Embryonic facial prominence (tissue), 1 donor: ENCODE measurements at regions not wholly inside any gene's neighbourhood (a gene's known extent, or its start where the extent isn't known, plus 50 kb on each side); places are given as distances from the start of the nearest gene placed in this dataset.

ENCODE experiments used
- DNase-seq: peaks from one replicate; pipeline ENCODE4 v3.0.0-alpha.2; 2016; ENCODE audit errors: extremely low spot score

DNA sequence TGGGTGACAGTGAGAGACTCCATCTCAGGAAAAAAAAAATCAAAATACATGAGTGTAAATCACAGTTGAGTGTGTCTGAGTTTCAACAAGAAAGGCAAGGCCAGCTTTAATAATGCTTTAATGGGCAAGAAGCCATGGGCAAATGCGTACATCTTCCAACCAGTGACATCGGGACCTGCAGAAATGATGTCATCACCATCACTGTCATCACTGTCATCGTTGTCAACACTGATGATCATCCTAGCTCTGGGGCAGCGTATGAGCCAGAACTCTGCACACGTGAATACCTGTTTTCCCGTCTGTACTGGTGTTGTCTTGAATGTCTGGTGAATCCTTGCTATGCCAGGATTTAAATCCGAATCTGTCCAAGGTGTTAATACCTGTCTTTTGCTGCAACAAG lies 712.5 kb downstream of the BRD1 start:
- DNase-seq = no peak

DNA sequence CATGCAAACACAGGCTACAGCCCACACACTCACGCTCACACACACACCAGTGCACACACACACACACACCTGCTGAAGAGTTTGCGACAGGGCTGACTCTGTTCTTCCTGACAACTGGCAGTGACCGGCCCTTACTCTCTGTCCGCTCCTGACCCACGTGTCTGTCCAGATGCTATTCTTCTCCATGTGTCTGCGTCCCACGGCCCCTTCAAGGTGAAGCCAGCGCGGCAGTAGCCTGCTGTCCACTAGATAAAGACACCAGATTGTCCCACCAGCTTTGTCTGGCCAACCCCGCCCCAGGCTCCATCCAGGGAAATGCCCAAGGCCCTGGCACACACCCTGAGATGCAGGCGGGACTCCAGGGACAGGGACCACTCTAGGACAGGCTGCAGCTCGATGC lies 713.9 kb downstream of the BRD1 start:
- DNase-seq = no peak

DNA sequence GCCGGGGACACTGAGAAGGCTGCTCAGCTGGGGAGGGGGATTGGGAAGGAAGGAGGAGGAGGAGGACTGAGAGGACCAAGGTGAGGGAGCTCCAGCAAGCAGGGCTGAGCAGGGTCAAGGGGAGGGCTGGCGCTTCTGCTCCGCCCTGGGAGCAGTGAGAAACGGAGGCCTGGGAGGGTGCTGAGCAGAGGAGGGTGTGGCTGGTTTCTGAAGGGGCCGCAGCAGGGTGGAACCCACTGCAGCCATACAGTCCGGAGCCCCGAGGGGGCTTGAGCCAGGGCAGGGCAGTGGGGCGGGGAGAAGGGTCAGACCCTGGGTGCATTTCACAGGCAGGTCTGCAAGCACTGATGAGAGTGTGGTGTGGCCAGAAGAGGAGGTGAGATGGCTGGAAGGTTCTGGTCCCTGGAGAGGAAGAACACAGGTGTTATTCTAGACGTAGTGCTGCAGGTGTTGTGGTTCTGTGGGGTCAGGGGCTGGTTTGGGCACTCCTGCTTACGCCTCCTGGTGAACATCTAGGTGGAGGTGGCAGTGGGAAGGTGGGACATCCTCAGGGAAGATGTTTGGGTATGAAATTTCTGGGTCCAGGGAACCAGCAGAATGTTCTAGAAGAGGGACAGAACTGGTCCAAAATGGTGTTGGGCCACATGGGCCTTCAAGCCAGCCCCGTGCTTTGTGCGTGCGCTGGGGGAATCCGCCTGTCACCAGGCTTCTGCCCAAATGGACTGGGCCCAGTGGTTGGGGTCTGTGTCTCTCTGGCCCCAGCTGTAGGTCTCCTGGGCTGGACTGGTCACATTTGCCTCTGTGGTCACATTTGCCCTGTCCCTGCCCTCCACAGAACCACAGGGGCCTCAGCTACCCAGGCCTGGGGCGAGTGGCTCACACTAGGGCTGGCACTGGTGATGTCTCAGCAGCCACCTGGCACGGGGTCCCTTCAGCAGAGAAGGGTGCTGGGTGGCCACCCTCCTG lies 714.7 kb downstream of the BRD1 start:
- no peak for DNase-seq

DNA sequence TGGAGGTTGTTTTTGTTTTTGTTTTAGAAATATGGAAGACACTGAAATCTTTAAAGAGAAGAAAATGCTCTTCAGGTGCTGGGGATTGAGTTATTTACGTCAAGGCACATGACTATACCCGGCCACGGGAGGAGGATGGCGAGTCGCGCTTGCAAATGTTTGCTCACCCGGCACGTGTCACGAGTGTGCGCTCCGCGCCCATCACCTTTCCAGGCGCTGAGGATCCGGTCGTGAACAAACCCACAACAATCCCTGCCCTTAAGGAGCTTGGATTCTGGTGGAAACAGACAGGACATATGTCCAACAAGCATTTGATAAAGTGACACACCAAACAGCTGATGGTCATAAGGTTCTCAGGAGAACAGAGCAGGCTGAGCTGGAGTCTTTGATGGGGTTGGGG lies 715.5 kb downstream of the BRD1 start:
- DNase-seq = no peak

DNA sequence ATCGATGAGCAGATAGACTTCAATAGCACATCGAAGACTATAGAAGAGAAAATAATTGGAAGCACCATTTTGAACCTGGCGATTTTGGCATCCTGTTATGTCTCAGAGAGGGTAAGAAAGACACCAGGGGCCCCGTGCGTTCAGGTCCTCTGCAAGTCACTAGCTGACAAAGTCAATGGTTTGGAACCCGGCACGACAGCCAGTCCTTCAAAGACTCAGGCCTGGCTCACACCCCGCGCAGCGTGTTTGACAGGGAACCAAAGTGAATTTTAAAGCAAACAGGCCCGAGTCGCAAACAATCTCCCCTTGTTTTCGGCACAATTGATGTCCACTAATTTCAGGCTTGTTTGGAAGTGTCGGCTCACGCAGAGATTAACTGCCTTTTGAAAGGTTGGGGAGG lies 716.6 kb downstream of the BRD1 start:
- DNase-seq = no peak

DNA sequence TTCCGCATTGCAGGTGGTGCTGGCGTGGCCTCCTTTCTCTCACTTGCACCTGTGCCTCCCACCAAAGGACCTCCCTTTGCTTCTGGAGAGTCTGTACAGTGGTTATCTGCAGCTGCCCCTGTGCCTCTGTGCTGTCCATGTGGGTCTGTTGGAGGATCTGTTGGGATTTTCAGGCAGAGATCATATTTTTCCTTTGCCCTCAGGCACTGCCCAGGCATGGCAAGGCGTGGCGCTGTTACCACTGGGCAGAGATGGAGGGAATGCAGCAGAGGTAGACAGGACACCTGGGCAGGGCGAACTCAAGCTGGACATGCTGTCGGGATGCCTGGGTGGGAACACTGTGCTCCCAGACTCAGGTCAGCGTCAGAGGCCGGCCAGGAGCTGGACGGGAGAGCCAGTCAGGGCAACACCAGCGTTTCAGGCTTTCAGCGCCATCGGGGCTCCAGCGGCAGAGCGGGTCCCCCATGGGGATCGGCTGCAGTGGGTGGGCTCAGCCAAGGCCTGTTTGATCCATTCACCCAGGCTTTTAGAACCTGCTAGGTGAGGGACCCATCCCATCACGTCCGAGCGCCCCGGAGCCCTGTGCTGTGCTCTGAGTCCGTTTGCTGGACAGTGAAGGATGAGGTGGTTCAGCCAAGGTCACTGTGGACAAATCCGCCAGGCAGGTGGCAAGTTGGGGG lies 718.9 kb downstream of the BRD1 start:
- no peak for DNase-seq

DNA sequence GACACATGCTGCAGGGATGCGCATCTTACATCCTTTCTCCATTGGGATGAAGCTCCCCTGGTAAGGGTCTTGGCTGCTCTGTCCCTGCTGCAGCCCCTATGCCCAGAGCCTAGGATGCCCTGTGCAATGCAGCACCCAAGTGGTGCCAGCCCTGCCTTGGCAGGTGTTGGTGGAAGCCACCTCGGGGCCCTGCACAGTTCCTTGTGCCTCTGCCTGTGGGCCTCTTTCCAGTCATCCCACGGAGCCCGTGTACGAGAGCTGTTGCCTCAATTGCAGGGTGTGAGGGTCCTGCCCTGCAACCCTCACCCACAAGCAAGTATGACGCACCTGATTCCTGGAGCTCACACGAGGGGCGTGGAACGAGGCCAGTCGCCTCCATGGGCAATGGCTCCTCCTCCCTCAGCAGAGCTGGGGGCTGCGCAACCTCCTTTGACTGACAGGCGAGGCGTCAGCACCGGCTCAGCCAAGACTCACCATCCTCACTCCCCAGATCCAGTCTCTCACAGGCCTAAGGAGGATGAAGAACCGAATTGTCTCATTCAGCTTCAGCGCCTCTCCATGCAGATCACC lies 719.6 kb downstream of the BRD1 start:
- DNase-seq = no peak

DNA sequence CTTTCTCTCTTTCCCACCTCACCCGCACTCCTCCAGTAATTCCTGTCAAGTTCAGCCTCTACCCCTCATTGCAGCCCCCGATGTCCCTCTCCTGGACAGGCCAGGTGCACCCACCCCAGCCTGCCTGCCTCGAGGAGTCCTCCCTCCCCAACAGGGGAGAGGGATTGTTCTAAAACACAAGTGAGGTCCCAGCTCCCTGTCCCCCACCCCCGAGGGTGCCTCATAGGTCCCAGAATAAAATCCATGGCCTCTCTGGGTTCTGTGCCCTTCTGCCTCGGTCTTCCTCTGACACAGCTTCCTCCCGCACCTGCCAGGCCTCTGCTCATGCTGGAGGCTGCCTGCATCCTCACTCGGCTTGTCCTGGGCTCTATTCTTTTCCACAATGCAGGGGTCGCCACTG lies 720.1 kb downstream of the BRD1 start:
- no peak for DNase-seq

DNA sequence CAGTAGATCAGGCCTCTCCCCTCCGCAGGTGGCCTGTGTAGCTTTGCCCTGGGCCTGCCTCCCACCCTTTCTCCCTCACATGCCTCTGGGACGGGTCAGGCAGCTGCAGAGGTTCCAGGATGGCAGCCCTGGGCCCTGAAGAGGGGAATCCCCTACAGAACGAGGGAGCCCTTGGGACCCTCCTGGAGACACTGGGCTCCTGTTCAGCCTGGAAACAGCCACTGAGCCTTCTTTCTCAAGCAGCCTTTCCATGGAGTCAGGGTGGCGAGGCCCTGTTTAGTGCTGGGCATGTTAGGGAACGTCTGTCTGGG lies 720.9 kb downstream of the BRD1 start:
- no peak for DNase-seq

DNA sequence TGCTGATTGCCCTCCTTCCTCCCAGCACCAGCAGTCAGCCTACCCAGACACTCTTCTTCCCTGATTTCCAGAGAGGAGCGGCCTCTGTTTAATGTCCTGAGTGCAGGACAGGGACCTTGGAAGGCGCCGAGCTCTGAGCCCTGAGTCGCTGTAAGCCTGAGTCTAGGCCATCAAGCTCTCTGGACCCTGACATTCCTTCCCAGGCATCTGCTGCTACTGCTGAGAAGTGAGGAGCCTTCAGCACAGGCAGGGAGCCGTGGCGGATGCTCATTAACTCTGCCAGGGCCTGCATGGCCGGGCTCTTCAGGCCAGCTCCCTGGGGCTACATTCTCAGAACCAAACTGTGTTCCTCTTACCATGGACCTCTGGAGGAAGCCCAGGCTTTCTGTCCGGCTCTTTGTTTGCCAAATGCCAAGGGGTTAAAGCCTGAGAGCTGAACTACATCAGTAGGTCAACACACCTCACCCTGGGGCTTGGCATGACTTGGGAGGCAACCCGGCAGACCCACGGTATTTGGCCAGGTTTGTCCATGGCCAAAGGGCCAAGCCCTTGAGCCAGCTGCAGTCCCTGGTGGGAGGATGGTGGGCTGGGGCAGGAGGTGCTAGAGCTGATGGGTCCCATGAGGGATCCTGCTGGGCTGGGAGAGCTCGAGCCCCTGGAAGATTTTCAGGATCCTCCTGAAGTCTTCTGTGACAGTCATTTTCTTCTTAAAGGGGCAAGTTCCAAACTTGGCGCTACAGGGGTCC lies 721.4 kb downstream of the BRD1 start:
- no peak for DNase-seq

DNA sequence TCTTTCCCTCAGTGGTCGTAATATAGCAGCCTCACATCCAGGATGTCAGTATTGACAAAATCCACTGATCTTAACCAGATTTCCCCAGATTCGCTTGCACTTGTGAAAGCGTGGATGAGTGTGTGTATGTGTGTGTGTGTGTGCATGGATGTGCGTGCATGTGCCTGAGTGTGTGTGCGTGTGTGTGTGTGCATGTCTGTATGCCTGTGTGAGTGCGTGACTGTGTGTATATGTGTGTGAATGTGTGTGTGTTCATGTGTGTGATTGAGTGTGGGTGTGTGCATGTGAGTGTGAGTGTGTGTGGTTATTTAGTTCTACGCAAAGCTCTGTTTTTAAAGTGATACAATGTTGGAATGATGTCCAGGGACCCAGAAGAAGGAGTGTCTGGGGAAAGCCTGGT lies 723.2 kb downstream of the BRD1 start:
- DNase-seq = no peak

DNA sequence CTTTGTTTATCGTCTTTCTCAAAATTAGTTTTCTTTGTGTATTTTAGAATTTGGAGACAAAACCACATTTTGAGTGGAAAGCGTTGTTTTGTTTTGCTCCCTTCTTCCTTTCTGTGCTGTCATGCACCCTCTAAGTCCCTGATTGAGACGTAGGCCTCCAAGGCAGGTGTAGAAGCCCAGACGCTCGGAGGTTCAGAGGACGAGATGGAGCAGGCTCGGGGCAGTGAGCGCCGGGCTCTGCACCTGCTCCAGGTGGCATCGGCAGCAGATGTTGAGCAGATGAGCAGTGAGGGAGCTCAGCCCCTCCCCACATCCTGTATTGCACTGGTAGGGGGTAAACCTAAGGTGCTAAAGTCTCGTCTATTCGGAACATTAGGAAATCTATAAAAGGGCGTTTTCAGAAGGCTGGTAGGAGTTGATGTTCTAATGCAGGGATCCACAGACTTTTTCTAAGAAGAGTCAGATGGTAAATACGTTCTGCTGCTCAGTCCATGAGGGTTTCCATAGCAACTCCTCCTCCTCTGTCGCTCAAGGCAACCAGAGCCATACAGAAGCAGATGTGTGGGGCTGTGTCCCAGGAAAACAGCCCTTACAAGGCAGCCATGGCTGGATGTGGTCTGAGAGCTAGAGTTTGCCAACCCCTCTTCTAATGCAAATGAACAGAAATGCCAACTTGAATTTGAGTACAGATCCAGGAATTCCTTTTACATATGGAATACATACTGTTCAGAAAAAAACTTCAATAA lies 724.2 kb downstream of the BRD1 start:
- peak; percentile 58 for DNase-seq

DNA sequence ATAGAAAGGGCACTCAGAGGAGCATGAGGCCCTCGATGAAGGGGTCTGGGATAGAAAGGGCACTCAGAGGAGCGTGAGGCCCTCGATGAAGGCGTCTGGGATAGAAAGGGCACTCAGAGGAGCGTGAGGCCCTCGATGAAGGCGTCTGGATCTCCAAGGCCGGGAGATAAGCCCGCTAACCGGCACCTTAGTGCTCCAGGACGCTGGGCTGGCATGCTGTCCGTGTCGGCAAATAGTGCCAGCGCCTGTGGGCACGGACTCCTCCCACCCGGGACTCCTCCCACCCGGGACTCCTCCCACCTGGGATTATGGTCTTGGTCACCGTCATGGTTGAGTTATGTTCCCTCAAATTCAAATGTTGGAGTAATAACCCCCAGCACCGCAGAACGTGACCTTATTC lies 725.3 kb downstream of the BRD1 start:
- no peak for DNase-seq

DNA sequence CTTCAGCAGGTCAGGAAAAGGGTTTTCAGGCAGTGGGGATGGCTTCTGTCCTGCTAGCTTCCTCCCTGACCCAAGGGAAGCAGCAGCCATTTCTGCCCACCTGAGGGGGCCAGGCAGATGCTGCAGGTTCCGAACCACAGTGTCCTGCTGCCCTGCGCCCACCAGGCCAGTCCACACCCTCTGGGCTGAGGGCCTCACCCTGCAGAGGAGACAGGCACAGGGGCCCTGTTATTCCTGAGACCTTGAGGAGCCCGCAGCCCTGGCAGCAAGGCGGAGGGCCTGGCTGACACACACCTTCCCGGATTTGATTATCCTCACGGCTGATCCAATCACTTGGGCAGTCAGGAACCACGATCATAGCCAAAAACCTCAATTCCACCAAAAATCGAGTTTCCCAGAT lies 725.8 kb downstream of the BRD1 start:
- no peak for DNase-seq

DNA sequence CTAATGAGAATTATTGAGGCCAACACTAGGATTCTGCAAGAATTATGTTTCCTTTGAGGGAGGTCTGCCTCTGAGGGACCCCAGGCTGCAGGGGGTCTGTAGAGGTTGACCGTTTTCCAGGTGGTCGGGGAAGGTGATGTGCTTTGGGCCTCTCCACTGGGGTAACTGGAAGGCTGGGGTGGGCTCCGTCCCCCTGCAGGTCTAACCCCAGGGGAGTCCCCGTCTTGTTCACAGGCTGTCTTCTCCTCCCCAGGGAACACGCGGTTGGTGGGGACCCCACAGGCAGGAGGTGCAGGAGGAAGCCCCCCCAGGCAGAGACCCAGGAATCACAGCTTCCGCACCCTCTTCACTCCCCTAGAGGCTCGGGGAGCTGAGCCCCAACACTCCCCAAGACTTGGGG lies 726.4 kb downstream of the BRD1 start:
- no peak for DNase-seq

DNA sequence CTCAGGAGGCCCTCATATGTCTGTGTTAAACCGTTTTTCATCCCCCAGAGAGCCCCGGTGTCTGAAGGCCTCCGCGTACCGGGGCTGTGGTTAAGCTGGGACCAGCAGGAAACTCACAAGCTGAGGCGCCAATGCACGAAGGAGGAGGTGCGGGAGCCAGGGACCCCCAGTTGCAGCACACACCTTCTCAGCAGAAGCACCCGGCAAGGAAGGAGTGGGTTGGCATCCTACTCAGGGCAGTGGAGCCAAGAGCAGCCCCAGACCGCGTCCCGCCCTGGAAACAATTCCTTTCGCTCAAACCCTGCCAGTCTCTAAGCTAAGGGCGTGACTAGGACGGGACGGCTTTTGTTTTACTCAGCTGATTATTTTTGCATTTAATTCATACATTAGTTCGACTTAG lies 726.9 kb downstream of the BRD1 start:
- no peak for DNase-seq

DNA sequence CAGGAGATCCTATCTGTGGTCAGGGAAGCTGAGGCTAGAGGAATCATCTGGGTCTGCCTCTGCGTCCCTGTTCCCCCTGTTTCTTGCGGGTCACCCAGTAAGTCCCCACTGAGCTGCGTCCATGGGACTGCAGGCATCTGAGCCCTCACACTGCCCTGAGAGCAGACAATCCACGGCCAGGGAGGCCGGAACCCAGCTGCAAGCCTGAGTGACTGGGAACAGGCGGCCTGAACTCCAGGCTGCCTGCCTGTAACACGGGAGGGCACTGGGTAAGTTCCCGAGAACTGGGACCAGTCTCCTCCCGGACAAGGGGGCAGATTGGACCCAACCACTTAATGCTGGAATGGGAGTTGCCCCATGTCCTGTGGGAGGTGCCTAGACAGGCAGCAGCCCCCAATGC lies 727.4 kb downstream of the BRD1 start:
- DNase-seq = no peak

DNA sequence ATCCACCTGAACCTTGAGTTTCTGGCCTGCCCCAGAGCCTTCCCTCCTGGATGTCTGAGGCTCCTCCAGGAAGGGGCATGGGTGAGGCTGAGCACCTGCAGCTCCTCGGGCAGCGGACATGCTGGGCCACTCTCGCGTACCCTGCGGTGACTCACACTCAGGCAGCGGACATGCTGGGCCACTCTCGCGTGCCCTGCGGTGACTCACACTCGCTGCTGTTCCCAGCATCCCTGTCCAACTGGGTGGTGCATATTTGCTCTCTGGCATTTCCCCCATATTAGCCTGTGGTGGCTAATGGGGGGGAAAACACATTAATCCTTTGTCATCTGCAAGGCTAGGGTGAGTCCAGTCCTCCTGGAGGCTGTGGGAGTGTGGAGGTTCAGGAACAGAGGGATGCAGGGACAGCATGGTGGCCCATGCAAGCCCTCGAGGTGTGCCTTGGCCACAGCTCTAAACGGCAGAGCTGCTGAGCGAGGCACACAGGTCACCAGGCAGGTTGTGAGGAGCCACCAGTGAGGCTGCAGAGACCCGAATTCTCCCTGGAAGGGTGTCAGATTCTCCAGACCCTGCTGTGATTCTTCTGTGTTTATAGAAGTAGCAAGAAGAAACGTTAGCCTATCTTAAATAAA lies 728.1 kb downstream of the BRD1 start:
- no peak for DNase-seq

DNA sequence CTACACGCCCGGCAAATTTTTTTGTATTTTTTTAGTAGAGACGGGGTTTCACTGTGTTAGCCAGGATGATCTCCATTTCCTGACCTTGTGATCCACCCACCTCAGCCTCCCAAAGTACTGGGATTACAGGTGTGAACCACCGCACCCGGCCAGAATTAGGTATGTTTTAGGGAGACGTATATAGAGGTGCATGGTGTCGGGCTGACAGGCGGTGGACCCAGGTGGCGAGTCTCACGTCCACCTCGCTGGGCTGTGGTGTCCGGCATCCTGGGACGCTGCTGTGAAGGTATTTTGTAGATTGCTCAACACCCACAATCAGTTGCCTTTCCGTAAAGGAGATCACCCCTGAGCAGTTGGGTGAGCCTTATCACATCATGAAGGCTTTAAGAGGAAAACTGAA lies 728.6 kb downstream of the BRD1 start:
- no peak for DNase-seq

DNA sequence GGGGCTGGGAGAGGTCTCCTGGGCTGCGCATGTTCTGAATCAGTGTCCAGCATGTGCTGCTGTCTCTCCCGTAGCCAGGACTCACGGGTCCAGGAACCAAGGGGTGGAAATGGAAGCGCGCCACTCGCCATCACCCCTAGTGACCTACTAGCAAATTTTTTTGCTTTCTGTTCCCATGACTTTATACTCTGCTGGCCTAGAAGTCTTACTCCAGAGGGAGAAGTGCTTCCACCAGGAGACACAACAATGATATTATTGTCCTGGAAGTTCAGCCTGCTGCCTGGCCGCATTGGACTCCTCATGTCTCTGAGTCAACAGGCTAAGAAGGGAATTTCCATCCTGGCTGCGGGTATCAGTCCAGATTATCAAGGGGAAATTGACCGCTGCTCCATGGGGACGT lies 729.7 kb downstream of the BRD1 start:
- DNase-seq = no peak
